Stimulated activated CD8-positive, alpha-beta memory T cell treated with anti-CD3 and anti-CD28 coated beads, Interleukin-2, amount 100 ng/mL, for 1 hour (primary cell): ENCODE measurements at regions not wholly inside any gene's neighbourhood (a gene's known extent, or its start where the extent isn't known, plus 50 kb on each side); places are given as distances from the start of the nearest gene placed in this dataset.
"Not testable (repeated sequence)": the region's sequence is repeated elsewhere in the genome, so short reads cannot be mapped to it uniquely, and the experiment has no call there.

ENCODE experiments used
- DNase-seq, 2 donors: peaks; one replicate each; pipeline ENCODE4 v3.0.0-alpha.2; 2020; ENCODE audit warnings: low read depth in 2 of 2

- no peak for DNase-seq
Measured at GRCh38 chr3:6680119-6680806, 180.7 kb upstream of the GRM7 start.

GRCh38 chr3:6697285-6697684 is 163.6 kb upstream of the GRM7 start:
- DNase-seq = no peak

DNA sequence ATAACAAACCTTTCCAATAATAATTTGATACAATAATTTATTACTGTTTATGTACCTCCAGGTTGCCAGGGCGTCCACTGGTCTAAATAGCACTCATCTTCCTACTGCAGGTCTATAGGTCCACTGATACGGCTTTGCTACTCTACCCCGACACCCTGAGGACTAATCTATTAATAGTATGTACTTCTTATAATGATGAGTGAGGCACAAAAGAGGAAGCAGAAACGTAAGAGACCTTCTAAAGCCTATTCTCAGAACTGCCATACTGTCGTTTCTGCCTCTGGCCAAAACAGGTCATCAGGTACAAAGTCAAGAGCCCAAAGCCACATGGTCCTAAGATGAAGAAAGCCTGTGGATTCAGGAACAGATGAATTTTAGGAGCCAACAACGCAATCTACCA is 163.2 kb upstream of the GRM7 start:
- DNase-seq = no peak

- DNase-seq = not testable (repeated sequence)
Measured at GRCh38 chr3:6704817-6705216, 156.1 kb upstream of the GRM7 start.

DNA sequence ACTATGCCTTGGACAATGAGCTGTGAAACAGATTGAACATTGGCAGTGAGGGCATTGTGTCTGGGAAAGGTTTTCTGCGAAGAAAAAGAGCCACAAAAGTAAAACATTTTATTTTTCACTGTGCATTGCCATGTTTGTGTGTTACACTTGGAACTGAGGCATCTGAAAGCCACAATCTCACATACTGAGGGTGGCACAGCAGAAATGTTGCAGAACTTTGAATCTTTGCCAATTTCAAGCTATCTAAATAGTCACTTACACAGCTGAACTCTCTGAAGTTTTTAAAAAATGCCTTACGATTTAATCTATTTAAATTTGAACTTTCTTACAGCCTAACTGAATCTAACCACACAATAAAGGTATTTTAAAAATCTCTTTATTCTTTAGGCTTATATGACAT is 154.1 kb upstream of the GRM7 start:
- no peak for DNase-seq

DNA sequence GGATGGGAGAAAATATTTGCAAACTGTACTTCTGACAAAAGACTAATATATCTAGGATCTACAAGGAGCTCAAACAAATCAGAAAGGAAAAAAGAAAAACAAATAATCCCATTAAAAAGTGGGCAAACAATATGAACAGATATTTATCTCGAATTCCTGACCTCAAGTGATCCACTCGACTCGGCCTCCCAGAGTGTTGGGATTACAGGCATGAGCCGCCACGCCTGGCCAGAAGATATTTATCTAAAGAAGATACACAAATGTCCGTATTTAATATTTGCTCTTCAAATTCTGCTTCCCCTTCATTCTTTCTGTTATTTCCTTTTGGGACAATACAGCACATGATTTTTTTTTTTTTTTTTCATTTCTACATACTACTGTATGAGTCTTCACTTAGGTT is 151.7 kb upstream of the GRM7 start:
- no peak for DNase-seq

- no peak for DNase-seq
Measured at GRCh38 chr3:6714962-6715361, 146.0 kb upstream of the GRM7 start.

DNA sequence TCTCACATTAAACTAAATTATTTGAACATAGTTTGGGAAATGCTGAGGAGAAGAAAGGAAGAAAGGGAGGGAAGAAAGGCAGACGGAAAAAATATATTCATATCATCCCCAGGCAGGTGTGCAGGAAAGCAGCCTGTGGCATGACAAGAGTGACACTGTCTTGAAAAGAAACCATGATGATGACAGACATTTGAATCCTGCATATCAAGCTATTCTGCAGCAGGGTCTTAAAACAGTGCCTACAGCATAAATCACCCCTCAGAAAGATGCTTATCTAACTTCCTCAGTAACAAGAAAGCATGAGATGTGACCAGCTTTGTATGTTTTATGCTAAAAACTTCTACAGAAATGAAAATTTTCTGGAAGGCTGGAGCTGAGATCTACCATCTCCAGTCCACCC is 144.5 kb upstream of the GRM7 start:
- DNase-seq = no peak

DNA sequence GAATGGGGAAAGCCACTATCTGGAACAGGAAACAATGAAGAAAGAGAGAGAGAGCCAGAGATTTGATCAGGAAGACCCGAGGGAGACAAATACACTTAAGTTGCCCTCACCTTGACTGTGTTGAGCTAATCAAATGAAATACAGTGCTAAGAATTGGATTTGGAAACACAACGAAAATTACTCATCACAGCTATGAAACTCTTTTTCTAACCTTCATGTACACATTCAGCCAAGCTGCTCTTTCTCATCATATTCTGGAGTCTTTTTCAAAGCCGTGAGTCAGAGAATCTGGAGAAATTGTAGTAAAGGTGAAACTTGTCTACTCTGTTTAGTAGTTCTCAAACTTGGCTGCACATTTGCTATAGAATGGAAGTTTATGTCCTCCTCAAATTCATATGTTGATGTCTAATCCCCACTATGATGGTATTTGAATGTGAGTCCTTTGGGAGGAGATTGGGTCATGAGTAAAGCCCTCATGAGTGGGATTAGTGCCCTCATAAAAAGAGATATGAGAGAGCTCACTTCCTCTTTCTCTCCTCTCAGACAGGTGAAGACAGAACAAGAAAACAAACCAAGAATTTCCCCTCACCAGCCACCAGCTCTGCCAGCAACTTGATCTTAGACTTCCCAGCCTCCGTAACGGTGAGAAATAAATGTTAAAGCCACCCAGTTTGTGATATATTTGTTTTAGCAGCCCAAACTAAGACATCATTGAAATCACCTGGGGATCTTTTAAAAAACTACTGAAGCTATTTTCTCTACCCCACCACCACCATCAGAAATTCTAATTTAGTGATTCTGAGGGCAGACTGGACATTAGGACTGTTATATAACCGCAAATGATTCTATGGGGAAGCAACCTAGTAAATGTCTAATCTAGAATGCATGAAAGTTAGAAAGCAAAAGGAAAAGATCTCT is 143.6 kb upstream of the GRM7 start:
- DNase-seq = no peak

- DNase-seq = no peak
Measured at GRCh38 chr3:6719999-6720398, 140.9 kb upstream of the GRM7 start.

GRCh38 chr3:6721491-6721890 is 139.4 kb upstream of the GRM7 start:
- no peak for DNase-seq

DNA sequence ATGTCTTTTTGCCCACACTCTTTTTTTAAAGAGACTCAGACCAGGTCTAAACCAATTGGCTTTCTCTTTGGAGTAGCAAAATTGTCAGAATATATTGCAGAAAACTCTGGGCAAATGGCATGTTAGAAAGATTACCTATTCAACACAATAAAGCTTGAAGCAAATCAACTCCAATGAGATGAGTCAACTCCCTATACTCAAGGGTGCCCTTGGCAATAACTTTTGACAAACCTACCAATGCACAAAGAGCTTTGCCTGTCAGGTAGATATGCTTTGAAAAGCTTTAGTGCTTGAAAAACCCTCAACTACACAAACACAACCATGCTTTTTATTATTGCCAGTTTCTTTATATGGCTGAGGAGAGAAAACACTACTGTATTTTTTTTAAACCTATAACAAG is 137.7 kb upstream of the GRM7 start:
- no peak for DNase-seq

- no peak for DNase-seq
Measured at GRCh38 chr3:6726811-6727210, 134.1 kb upstream of the GRM7 start.

- DNase-seq = no peak
Measured at GRCh38 chr3:6732807-6733206, 128.1 kb upstream of the GRM7 start.

DNA sequence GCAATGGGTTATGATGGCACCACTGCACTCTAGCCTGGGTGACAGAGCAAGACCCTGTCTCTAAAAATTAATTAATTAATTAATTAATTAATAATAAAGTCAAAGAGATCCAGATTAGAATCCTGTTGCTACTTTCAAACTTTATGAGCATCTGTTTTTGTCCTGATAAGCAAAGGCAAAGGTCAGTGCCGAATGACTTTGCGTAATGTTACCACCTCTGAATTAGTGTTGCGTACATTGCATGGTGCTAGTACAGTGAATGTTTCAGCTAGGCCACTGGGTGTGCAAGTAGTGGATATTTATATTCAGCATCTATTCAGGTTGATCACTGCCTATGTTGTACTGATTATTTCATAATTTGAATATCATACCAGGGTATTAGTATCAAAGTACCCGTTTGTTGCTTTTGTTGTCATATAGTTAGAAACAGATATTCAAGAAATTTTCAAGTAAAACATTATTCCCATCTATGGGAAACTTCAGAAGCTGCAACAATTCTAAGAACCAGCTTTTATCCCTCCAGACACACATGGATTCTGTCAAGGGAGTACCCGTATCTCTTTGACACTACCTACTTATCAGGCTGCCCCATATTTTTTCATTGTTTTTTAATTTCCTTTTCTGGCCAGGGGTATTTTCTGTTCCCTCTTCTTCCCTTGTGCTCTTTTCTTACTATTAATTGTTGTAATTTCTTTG is 127.1 kb upstream of the GRM7 start:
- DNase-seq = no peak

DNA sequence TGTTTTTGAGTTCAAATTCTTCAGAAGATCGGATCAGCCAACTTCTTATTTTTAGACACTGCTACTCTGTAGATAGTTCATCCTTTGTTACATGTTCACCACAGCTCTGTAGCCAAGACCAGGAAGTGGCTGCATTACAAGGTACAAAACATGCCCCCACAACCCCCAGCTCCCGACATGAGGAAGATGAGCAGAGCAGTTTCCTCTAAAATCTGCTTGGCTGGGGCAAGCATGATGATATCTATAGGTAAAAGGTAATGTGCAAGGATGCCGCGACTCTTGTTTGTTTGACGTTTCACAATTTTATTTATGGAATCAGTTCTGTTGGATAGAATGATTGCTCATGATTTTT is 126.5 kb upstream of the GRM7 start:
- no peak for DNase-seq

GRCh38 chr3:6736836-6737629 is 123.9 kb upstream of the GRM7 start:
- DNase-seq = no peak

DNA sequence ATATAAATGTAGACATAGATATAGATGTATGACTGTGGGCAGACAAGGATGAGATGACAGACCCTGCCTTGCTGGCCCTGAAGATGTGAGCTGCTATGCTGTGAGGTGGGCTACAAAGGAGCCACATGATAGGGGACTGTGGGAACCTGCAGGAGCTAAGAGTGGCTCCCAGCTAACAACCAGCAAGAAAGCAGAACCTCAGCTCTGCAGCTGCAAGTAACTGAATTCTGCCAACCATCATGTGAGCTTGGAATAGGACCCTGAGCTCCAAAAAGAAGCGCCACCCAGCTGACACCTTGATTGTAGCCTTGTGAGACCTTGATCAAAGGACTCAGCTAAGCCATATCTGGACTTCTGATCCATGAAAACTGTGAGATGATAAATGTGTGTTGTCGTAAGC is 123.3 kb upstream of the GRM7 start:
- DNase-seq = no peak

- DNase-seq = no peak
Measured at GRCh38 chr3:6739288-6739687, 121.6 kb upstream of the GRM7 start.

- no peak for DNase-seq
Measured at GRCh38 chr3:6743067-6743720, 117.7 kb upstream of the GRM7 start.

GRCh38 chr3:6746443-6746842 is 114.5 kb upstream of the GRM7 start:
- no peak for DNase-seq
